Stomach (tissue), 4 donors: ENCODE measurements at regions not wholly inside any gene's neighbourhood (a gene's known extent, or its start where the extent isn't known, plus 50 kb on each side); places are given as distances from the start of the nearest gene placed in this dataset.

ENCODE experiments used
- POLR2A ChIP-seq, 4 donors: fragments of 450-650 bp; IDR thresholded peaks; one replicate each; pipeline ENCODE4 v1.6.1; 2016; ENCODE audit warnings: antibody characterized with exemption in 4 of 4, control low read depth in 2 of 4, mild to moderate bottlenecking in 1 of 4, moderate library complexity in 1 of 4
- POLR2AphosphoS5 ChIP-seq, 3 donors: sonication (generic); formaldehyde crosslinking; IDR thresholded peaks; one replicate each; pipeline ENCODE4 v1.6.1; 2016; ENCODE audit warnings: antibody characterized with exemption in 3 of 3
- TF ChIP-seq, protein P1 (sequence below), 7 experiments: fragments of 450-650 bp in 4 of 7; fragments of 200-600 bp in 3 of 7; sonication (generic) in 3 of 7; IDR thresholded peaks; one replicate each; pipeline ENCODE4 v1.5.1; 2016 to 2019; ENCODE audit warnings: antibody characterized with exemption in 7 of 7, control low read depth in 2 of 7, mild to moderate bottlenecking in 1 of 7

DNA sequence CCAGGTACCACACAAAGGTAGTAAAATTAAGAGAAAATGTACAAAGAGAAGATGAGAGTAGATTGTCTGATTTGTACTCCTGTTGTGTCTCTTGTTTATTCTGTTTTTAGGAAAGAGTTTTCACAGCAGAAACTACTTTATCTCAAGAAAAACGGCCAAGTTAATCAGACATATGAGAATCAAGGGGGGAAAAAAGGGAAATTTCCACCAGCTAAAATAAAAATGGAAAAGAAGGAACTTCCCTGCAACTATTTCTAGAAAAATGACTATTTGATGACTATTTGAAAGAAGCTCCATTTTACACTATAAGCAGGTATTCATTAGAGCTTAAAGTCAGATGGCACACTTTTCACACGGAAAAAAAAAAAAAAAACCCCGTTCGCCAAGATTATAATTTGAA, 56.5 kb downstream of the EPRS1 start:
- TF ChIP-seq POLR2A (IDR thresholded peaks at IDR 0.05) = no peak
- no peak for TF ChIP-seq POLR2AphosphoS5 (IDR thresholded peaks at IDR 0.05)
- TF ChIP-seq, protein P1, sequence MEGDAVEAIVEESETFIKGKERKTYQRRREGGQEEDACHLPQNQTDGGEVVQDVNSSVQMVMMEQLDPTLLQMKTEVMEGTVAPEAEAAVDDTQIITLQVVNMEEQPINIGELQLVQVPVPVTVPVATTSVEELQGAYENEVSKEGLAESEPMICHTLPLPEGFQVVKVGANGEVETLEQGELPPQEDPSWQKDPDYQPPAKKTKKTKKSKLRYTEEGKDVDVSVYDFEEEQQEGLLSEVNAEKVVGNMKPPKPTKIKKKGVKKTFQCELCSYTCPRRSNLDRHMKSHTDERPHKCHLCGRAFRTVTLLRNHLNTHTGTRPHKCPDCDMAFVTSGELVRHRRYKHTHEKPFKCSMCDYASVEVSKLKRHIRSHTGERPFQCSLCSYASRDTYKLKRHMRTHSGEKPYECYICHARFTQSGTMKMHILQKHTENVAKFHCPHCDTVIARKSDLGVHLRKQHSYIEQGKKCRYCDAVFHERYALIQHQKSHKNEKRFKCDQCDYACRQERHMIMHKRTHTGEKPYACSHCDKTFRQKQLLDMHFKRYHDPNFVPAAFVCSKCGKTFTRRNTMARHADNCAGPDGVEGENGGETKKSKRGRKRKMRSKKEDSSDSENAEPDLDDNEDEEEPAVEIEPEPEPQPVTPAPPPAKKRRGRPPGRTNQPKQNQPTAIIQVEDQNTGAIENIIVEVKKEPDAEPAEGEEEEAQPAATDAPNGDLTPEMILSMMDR (IDR thresholded peaks at IDR 0.05) = no peak
